Psoas muscle (tissue), 7 donors: ENCODE measurements at regions not wholly inside any gene's neighbourhood (a gene's known extent, or its start where the extent isn't known, plus 50 kb on each side); places are given as distances from the start of the nearest gene placed in this dataset.
"Not testable (repeated sequence)": the region's sequence is repeated elsewhere in the genome, so short reads cannot be mapped to it uniquely, and the experiment has no call there.

Experiments used
- ATAC-seq, 4 donors: fragments of 200-7000 bp; cut with Tn5 transposase; one replicate each; pipeline ENCODE4 v1.9.1; 2020; ENCODE audit warnings: moderate library complexity in 3 of 4, mild to moderate bottlenecking in 2 of 4
- DNase-seq, 2 donors: peaks; one replicate each; pipeline ENCODE4 v3.0.0-alpha.2; 2020
- H3K27ac ChIP-seq: fragments of 200-600 bp; one replicate; pipeline ENCODE4 v1.8.0; 2022
- H3K27me3 ChIP-seq, 3 donors: fragments of 200-600 bp in 1 of 3; one replicate each; pipeline versions ENCODE4 v1.6.1 to v1.8.0; 2013 to 2022; ENCODE audit warnings: low read length in 2 of 3, mild to moderate bottlenecking in 2 of 3, moderate library complexity in 1 of 3; ENCODE audit not compliant: insufficient read depth in 3 of 3
- H3K36me3 ChIP-seq, 2 donors: fragments of 200-600 bp in 1 of 2; one replicate each; pipeline versions ENCODE4 v1.6.1 to v1.8.0; 2013 to 2022; ENCODE audit warnings: low read depth in 1 of 2, mild to moderate bottlenecking in 1 of 2, moderate library complexity in 1 of 2; ENCODE audit not compliant: insufficient read depth in 1 of 2
- H3K4me1 ChIP-seq: fragments of 200-600 bp; one replicate; pipeline ENCODE4 v1.8.0; 2022
- H3K4me3 ChIP-seq: fragments of 200-600 bp; one replicate; pipeline ENCODE4 v1.8.0; 2022; ENCODE audit warnings: mild to moderate bottlenecking
- H3K9me3 ChIP-seq: fragments of 200-600 bp; one replicate; pipeline ENCODE4 v1.8.0; 2022
- WGBS, 3 donors: extraction: QIAGEN DNeasy Blood & Tissue Kit; methylation state at CpG; one replicate each; pipeline versions ENCODE4 v1.1.6 to v1.1.7; 2013; 5-methylcytosine and 5-hydroxymethylcytosine counted together
- intact Hi-C, 2 donors: fragments of 100-400 bp; cut with DNase I; formaldehyde crosslinking; loops; one replicate each; pipeline versions ENCODE4 v1.11.0 to v1.14.2; 2022
- donor health status: healthy with polysubstance abuse.
- donor health status: DM: no; HTN: no; CAD: no; lungs with moderate emphysema.
- donor health status: Bipolar disorder and iron deficiency.
- donor health status: healthy.
- donor health status: DM: yes; HTN: yes; CAD: no.
- donor health status: DM: no; HTN: no; CAD: no.
- donor health status: DM: yes; HTN: yes; CAD: no.

DNA sequence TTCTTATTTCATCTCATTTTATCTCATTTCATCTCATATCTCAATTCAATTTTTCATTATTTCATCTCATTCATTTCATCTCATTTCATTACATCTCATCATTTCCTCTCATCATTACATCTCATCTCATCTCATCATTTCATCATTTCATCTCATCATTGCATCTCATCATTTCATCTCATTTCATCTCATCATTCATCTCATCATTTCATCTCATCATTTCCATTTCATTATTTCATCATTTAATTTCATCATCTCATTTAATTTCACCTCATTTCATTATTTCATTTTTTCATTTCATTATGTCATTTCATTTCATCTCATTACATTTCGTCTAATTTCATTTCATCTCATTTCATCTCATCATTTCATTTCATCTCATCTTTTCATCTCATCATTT is 2867.8 kb downstream of the RPIA start:
- H3K36me3 ChIP-seq, DNase-seq, H3K27ac ChIP-seq, H3K27me3 ChIP-seq, ATAC-seq, H3K9me3 ChIP-seq, intact Hi-C loops, H3K4me3 ChIP-seq, H3K4me1 ChIP-seq: not testable (repeated sequence)
- WGBS, 3 donors: no CpG with 5 or more reads among the region's 1 CpG

GRCh38 chr2:91559886-91560614 is 2868.6 kb downstream of the RPIA start:
- H3K27ac ChIP-seq, H3K4me1 ChIP-seq, intact Hi-C loops, H3K9me3 ChIP-seq, H3K36me3 ChIP-seq, DNase-seq, H3K4me3 ChIP-seq, H3K27me3 ChIP-seq, ATAC-seq: not testable (repeated sequence)

DNA sequence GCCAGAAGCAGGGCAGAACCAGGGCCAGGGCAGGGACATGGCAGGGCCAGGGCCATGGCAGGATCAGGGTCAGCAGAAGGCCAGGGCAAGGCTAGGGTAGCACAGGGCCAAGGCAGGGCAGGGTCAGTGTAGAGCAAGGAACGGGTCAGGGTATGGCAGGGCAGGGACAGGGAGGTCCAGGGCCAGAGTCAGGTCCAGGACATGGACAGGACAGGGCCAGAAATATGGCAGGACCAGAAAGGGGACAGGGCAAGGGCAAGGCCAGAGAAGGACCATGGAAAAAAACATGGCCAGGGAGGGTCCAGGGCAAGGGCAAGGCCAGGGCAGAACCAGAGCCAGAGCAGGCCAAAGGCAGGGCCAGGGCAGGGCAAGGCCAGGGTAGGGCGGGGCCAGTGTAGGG is 2870.7 kb downstream of the RPIA start:
- DNase-seq, H3K36me3 ChIP-seq, H3K4me3 ChIP-seq, H3K27ac ChIP-seq, H3K27me3 ChIP-seq, intact Hi-C loops, H3K4me1 ChIP-seq, H3K9me3 ChIP-seq, ATAC-seq: not testable (repeated sequence)
- WGBS, 3 donors: 79 to 83% (median 80%) methylated on average over 1 of the region's 2 CpGs

DNA sequence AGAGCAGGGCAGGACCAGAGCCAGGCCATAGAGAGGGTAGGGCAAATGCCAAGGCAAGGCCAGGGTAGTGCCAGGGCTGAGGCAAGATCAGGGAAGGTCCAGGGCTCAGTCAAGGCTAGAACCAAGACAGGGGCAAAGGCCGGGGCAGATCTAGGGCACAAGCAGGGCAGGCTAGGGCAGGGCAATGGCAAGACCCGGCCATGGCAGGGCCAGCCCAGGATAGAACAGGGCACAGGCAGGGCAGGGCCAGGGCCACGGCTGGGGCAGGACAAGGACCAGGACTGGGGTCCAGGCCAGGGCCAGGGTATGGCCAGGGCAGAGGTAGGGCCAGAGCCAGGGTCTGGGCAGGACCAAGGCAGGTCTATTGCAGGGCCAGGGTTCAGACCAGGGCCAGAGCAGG is 2873.2 kb downstream of the RPIA start:
- DNase-seq: peak in 1 of 2 donors; percentile 52
- H3K9me3 ChIP-seq, H3K27ac ChIP-seq, H3K4me1 ChIP-seq, ATAC-seq, intact Hi-C loops, H3K4me3 ChIP-seq, H3K36me3 ChIP-seq, H3K27me3 ChIP-seq: not testable (repeated sequence)
- 38 to 58% (median 53%) methylated on average over 3 of the region's 3 CpGs for WGBS, 3 donors

DNA sequence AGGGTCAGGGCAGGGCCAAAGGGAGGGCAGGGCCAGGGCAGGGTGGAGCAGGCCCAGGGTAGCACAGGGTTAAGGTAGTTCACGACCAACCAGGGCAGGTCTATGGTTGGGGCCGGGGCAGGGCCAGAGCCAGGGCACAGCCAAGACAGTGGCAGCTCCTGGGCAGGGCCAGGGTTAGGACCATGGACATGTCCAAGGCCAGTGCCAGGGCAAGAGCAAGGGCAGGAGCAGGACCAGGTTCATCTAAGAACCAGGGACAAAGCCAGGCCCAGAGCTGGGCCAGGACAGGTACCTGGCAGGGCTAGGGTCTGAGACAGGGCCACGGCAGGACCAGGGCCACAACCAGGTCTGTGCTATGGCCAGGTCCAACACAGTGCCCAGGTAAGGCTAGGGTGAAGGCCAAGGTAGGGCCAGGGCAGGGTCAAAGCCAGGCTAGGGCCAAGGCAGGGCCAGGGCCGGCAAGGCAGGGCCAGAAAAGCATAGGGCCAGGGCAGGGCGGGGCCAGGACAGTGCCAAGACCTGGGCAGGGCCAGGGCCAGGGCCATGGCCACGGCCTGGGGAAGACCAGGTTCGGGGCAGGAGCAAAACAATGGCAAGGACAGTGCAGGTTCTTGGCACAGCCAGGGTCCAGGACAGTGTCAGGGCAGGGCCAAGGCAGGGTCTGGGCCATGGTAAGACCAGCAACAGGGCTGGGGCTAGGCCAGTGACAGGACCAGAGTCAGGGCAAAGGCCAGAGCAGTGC is 2874.4 kb downstream of the RPIA start:
- ATAC-seq, H3K36me3 ChIP-seq, H3K4me1 ChIP-seq, H3K27me3 ChIP-seq, H3K27ac ChIP-seq, intact Hi-C loops, H3K4me3 ChIP-seq, H3K9me3 ChIP-seq: not testable (repeated sequence)
- 71 to 80% (median 74%) methylated on average over 3 of the region's 7 CpGs for WGBS, 3 donors
- peak in 1 of 2 donors; percentile 43 for DNase-seq

DNA sequence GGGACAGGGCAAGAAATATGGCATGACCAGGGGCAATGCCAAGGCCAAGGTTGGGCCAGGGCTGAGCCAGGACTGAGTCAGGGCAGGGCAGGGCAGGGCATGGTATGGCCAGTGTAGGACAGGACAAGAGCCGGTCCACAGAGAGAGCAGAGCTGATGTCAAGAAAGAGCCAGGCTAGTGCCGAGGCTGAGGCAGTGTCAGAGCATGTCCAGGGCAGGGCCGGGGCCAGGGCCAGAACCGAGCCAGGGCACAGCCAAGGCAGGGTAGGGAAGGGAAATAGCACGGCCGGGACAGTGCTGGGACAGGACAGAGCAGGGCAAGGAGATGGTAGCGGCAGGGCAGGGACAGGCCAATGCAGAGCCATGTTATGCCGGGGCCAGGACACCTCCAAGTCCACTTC is 2875.1 kb downstream of the RPIA start:
- H3K27me3 ChIP-seq, ATAC-seq, H3K4me3 ChIP-seq, DNase-seq, H3K9me3 ChIP-seq, H3K4me1 ChIP-seq, intact Hi-C loops, H3K36me3 ChIP-seq, H3K27ac ChIP-seq: not testable (repeated sequence)
- 63 to 90% (median 74%) methylated on average over 4 to 8 of the region's 8 CpGs for WGBS, 3 donors

DNA sequence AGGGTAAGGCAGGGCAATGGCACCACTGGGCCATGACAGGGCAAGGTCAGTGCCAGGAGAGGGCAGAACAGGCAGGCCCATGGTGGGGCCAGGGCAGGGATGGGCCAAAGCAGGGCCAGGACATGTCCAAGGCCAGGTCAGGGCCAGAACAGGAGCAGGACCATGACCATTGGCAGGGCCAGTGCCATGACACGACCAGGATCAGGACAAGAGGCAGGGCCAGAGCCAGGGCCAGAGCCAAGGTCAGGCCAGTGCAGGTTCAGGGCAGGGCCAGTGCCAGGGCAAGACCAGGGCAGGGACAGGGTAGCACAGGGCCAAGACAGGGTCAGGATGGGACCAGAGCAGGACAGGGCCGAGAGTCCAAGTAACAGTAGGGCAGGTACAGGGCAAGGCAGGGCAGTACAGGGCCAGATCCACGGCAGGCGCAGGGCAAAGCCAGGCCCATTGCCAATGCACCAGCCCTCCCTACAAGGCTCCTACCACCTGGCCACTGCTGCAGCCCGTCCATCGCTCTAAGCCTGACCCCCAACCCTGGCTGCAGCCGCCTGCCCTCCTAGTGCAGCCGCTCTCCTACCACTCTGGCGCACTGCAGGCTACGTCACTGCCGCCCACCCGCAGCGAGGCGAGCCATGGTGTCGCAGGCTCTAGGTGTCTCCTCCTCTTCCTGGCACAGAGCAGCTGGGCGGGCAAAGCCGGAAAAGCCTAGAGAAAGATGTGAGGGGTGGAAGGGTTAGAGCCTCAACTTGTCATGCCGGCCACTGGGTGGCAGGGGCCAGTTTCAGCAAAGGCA is 2876.3 kb downstream of the RPIA start:
- H3K27ac ChIP-seq, H3K36me3 ChIP-seq, intact Hi-C loops, H3K4me1 ChIP-seq, H3K9me3 ChIP-seq, H3K4me3 ChIP-seq, H3K27me3 ChIP-seq, ATAC-seq: not testable (repeated sequence)
- 75 to 87% (median 79%) methylated on average over 13 to 15 of the region's 18 CpGs for WGBS, 3 donors
- DNase-seq: peak in 1 of 2 donors; percentile 51

GRCh38 chr2:91568391-91569338 is 2877.2 kb downstream of the RPIA start:
- H3K4me3 ChIP-seq, DNase-seq, ATAC-seq, intact Hi-C loops, H3K27ac ChIP-seq, H3K27me3 ChIP-seq, H3K9me3 ChIP-seq, H3K36me3 ChIP-seq, H3K4me1 ChIP-seq: not testable (repeated sequence)
- WGBS, 3 donors: 69 to 82% (median 81%) methylated on average over 18 to 22 of the region's 25 CpGs

- H3K4me3 ChIP-seq: peak overlapping the region; percentile 54
- ATAC-seq, H3K27ac ChIP-seq, H3K36me3 ChIP-seq, intact Hi-C loops, H3K4me1 ChIP-seq, H3K27me3 ChIP-seq, H3K9me3 ChIP-seq: not testable (repeated sequence)
- WGBS, 3 donors: 25 to 88% (median 80%) methylated on average over 67 to 78 of the region's 78 CpGs
- peak in 1 of 2 donors; percentile 57 for DNase-seq
These were observed 2879.9 kb downstream of the RPIA start for GRCh38 chr2:91571239-91571923.

DNA sequence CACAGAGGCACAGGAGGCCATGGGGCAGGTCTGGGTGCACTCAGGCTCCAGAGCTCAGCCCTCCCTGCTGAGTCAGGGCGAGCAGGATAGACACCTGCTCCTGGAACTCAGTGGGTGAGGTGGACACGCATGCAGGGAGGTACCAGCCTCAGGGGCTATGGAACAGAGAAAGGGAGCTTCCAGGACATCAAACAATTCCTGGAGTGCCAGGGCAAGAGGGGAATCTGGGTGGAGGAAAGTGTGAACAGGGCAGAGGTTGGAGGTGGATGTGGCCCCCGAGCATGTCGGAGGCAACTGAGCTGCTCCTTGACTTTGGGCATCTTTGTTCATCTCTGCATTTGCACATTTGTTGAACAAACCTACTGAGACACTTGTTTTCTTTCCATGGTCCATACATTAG is 2881.5 kb downstream of the RPIA start:
- H3K9me3 ChIP-seq, H3K27ac ChIP-seq, H3K36me3 ChIP-seq, ATAC-seq, intact Hi-C loops, H3K27me3 ChIP-seq, H3K4me1 ChIP-seq, H3K4me3 ChIP-seq, DNase-seq: not testable (repeated sequence)
- WGBS, 3 donors: 87 to 94% (median 87%) methylated on average over 4 of the region's 4 CpGs
